GM18870 (cell line): ENCODE measurements at regions not wholly inside any gene's neighbourhood (a gene's known extent, or its start where the extent isn't known, plus 50 kb on each side); places are given as distances from the start of the nearest gene placed in this dataset.
"Not testable (repeated sequence)": the region's sequence is repeated elsewhere in the genome, so short reads cannot be mapped to it uniquely, and the experiment has no call there.

Source experiments
- ATAC-seq: cut with Tn5 transposase; IDR thresholded peaks from one replicate; pipeline ENCODE4 v1.9.1; 2021; ENCODE audit warnings: moderate library complexity; ENCODE audit not compliant: unreplicated experiment

- not testable (repeated sequence) for ATAC-seq
These were observed 262.1 kb downstream of the FAM72C start for GRCh38 chr1:143709606-143710259.

DNA sequence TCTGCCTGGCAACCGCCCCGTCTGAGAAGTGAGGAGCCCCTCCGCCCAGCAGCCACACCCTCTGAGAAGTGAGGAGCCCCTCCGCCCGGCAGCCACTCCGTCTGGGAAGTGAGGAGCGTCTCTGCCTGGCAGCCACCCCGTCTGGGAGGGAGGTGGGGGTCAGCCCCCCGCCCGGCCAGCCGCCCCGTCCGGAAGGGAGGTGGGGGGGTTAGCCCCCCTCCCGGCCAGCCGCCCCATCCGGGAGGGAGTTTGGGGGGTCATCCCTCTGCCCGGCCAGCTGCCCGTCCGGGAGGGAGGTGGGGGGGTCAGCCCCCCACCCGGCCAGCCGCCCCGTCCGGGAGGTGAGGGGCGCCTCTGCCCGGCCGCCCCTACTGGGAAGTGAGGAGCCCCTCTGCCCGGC lies 269.0 kb downstream of the FAM72C start:
- not testable (repeated sequence) for ATAC-seq

- ATAC-seq = no peak
These were observed 272.1 kb downstream of the FAM72C start for GRCh38 chr1:143699731-143700130.

- no peak for ATAC-seq
These were observed 272.7 kb downstream of the FAM72C start for GRCh38 chr1:143699115-143699514.

- ATAC-seq = no peak
These were observed 273.8 kb downstream of the FAM72C start for GRCh38 chr1:143698016-143698415.

- ATAC-seq = no peak
These were observed 277.7 kb downstream of the FAM72C start for GRCh38 chr1:143694085-143694484.

GRCh38 chr1:143691971-143692529 lies 279.7 kb downstream of the FAM72C start:
- ATAC-seq = no peak

- no peak for ATAC-seq
These were observed 280.3 kb downstream of the FAM72C start for GRCh38 chr1:143691400-143691891.

DNA sequence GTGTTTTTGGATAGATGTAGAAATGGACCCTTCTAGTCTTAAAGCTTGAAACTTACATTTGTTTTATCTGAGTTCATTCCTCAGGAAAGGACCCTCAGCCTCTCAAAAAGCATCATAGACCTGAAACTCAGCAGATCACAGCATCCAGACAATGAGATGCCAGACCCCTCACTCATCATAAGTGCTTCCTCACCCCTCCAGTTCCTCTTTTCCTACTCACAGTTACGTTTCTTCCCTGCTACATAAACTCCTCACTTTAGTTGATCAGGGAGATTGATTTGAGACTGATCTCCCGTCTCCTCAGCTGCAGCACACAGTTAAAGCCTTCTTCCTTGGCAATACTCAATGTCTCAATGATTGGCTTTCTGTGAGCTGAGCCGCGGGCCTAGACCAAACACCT lies 282.0 kb downstream of the FAM72C start:
- ATAC-seq = no peak

DNA sequence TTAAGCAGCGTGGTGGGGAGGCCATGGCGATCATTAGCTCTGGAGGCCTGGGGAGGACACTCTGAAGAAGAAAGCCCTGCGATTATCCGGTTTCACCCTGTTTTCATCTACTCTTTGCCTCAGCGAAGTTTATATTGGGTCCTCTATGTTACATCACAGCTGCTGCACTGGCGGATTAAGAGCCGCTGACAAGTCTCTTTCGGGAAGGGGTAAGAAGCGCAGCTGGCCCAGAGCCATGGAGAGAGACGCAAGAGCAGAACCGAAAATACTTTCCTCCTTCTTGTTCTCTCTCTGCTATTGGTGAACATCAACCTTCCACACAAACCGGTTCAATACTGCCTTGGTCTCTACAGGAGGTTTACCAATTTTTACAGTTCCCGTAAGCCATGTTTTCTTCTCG lies 291.5 kb downstream of the FAM72C start:
- no peak for ATAC-seq

GRCh38 chr1:143672983-143673382 lies 298.8 kb downstream of the FAM72C start:
- no peak for ATAC-seq

DNA sequence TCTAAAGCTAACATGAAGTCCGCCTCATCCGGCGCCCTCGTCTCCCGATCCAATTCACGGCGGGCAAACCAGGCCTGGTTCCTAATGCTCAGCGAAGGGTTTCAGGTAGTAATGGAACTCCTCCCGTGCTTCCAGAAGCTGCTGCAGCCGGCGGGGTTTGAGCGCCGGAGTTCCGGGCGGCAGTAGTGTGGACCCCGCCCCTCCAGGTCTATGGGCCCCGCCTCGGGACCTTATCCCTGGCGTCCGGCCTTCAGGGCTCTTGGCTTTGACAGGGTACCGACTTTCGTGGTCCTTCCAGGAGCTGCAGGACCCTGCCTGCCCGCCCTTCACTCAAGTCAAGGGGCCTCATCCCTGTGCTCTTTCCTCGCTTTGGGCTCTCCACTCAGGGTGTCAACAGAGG lies 304.1 kb downstream of the FAM72C start:
- no peak for ATAC-seq

GRCh38 chr1:143666851-143667250 lies 304.9 kb downstream of the FAM72C start:
- ATAC-seq = no peak

DNA sequence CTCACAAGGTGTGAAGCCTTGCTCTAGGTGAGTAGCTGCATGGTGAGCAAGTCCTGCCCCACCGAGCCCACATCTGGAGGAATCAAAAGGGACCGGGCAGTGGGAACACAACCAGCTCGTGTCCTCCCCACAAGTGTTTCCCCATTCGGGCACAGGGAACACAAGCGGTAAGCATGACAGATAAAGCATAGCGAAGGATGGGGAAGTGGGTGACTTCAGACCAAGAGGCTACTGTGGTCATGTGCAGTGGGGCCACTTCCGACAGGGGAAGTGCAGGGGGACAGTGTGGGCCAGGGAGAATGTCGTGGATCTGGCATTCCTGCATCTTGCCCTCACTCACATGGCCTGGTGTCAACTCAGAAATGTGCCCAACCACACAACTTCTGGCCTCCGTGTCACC lies 306.2 kb downstream of the FAM72C start:
- no peak for ATAC-seq

DNA sequence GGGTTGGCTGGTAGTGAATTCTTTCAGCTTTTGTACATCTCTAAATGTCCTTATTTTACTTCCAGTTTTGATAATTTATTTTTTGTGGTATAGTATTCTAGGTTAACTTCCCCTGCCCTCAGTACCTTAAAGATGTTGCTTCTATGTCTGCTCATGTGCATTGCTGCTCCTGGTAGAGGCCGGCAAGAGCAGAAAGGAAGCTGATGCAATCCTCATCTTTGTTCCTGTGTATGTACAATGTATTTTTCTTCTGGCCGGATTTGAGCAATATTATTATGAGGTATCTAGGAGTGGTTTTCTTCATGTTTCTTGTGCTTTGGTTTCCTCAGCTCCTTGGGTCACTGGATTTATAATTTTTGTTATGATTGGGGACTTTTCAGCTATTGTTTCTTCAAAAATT lies 308.7 kb downstream of the FAM72C start:
- ATAC-seq = not testable (repeated sequence)

DNA sequence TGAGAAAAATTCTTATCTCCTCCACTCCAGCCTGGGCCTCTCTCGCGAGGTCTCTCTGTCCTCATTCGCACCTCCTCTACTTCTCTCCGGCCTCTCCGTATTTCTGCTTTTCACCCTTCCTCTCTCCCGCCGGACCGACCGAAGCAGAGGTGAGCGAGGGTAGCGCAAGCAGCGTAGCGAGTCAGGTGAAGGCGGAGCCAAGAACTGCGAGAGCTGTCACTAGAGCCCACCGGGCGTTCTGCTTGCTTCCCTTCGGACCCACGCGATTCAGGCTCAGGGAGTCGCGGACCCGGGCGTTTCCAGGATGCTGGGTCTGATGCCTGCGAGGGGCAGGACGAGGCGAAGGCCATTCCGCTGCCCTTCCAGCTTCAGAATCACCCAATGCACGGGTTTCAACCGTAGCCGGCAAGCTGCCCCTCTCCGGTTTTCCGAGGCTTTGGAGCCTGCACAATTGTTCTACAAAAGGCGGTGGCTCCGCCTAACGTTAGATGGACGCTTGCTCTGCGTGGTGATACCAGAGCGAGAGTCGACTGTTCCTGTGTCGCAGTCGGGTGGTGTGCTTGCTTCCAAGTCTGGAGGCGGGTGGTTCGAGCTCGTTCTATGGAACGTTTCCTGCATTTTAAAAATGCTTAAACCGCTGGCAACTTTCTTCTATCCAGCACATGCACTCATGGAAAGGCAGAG lies 310.2 kb downstream of the FAM72C start:
- ATAC-seq = no peak

DNA sequence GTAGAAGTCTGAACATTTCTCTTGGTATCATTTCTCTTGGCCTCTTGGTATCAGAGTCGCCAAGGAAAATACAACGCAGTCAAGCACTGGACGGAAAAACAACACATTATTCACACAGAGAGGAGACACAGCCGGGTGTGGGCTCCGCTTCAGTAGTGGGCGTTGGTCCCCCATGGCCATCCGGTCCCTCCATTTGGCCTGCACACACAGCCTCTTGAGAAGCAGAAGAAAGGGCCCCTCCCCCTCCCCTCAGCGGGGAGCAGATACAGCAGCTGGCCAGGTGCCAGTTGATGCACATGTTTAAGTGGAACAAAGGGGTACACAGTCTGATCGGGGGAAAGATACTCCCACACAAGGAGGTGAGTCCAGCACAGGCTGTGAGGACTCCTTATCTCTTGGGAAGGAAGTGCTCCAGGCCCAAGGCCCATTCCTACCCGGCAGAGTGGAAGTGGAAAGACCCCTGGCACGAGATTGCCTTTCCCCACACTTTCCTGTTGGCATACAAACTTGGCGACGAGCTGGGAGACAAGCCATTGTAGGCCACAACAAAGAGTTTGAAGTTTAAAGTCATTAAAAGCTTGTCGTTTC lies 311.3 kb downstream of the FAM72C start:
- no peak for ATAC-seq

- no peak for ATAC-seq
These were observed 318.4 kb downstream of the FAM72C start for GRCh38 chr1:143653429-143653802.

DNA sequence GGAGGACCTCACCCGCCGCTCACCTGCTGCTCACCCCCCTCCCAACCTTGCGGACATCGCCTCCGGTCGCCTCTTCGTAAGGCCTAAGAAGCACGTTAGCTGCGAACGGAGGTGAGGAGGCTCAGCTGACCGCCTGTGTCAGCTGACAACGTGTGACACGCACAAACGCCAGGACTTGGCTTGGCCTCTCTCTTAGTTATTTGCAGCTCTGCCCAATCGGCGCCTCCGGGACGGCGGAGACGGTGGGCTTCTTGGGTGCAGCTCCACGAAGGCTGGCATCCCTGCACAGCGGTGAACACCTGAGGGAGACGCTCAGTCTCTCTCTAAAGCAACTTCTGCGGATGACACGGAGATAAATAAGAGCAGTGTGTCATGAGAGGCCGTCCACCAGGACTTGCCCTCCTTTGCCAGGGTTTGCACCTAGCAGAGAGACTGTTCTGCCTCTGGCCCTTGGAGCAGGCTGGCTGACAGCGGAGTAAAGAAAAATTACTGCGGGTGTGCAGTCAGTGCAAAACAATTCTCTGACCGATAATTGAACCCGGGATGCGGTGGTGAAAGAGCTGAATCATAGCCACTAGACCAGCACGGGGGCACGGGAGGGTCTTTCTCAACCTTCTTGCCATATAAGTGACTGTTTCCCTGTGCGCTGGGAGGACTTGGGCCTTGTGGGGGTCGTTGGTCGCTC lies 318.9 kb downstream of the FAM72C start:
- ATAC-seq = no peak

- no peak for ATAC-seq
These were observed 319.6 kb downstream of the FAM72C start for GRCh38 chr1:143652187-143652586.

- ATAC-seq = no peak
These were observed 320.3 kb downstream of the FAM72C start for GRCh38 chr1:143651350-143651992.
